ENCODE measurements at regions not wholly inside any gene's neighbourhood (a gene's known extent, or its start where the extent isn't known, plus 50 kb on each side); places are given as distances from the start of the nearest gene placed in this dataset.

DNA sequence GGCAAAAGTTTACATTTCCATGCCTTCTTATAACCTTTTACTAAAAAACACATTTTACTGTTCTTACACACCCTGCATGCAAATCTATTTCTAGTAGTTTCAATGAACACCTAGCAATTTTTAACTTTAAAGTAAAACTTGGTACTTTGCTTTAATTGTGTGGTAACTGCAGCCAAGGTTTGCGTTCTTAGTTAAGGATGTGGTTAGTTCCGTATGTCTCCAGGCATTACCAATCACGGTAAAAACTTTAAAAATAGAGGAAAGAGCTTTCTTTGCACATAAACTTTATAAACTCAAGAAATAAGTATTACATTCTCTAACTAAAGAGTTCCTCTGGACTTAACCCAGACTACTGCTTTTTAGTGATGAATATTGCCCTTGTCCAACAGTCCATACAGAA, 795.2 kb downstream of the SLC16A7 start:
- Histone ChIP-seq H3K9ac (ENCODE audit: low read depth, low read length, poor library complexity, severe bottlenecking) (no peak overlapping the region), H4K20me1 (ENCODE audit: insufficient read depth, low read length, poor library complexity, severe bottlenecking) (no peaks in the 10 kb centered on the region), H3K9me3 (ENCODE audit: insufficient read depth, low read depth, low read length) (peaks cover 6% of the 10 kb centered on the region; the same call in 1 of the 2 replicates), H3K9me2 (replicated peaks; ENCODE audit: low read depth, low read length) (no peaks in the 10 kb centered on the region), H3K27me3 (ENCODE audit: insufficient read depth, low read length, poor library complexity, severe bottlenecking) (no peaks in the 10 kb centered on the region), H3K4me3 (ENCODE audit: low read length, poor library complexity, severe bottlenecking) (no peak overlapping the region), H3K36me3 (ENCODE audit: insufficient read depth, low read length) (no peaks in the 10 kb centered on the region), H2AFZ (ENCODE audit: low read length) (no peak overlapping the region), H3K79me2 (ENCODE audit: insufficient read depth, low read length) (no peaks in the 10 kb centered on the region), H3F3A (ENCODE audit: low read depth) (no peaks in the 10 kb centered on the region), H3K4me1 (ENCODE audit: insufficient read depth, low read length, poor library complexity, severe bottlenecking) (no peaks in the 10 kb centered on the region), H3K4me2 (ENCODE audit: low read depth, low read length, poor library complexity, severe bottlenecking) (no peak overlapping the region)
- TF ChIP-seq EZH2phosphoT487 (IDR thresholded peaks at IDR 0.05; ENCODE audit: borderline replicate concordance) = no peak
- TF ChIP-seq, protein P1, sequence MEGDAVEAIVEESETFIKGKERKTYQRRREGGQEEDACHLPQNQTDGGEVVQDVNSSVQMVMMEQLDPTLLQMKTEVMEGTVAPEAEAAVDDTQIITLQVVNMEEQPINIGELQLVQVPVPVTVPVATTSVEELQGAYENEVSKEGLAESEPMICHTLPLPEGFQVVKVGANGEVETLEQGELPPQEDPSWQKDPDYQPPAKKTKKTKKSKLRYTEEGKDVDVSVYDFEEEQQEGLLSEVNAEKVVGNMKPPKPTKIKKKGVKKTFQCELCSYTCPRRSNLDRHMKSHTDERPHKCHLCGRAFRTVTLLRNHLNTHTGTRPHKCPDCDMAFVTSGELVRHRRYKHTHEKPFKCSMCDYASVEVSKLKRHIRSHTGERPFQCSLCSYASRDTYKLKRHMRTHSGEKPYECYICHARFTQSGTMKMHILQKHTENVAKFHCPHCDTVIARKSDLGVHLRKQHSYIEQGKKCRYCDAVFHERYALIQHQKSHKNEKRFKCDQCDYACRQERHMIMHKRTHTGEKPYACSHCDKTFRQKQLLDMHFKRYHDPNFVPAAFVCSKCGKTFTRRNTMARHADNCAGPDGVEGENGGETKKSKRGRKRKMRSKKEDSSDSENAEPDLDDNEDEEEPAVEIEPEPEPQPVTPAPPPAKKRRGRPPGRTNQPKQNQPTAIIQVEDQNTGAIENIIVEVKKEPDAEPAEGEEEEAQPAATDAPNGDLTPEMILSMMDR (conservative IDR thresholded peaks at IDR 0.05; ENCODE audit: low read length) = no peak

- no peaks in the 10 kb centered on the region for H3K27me3 ChIP-seq (ENCODE audit: insufficient read depth, low read length, poor library complexity, severe bottlenecking)
- H3K4me1 ChIP-seq (ENCODE audit: insufficient read depth, low read length, poor library complexity, severe bottlenecking) = no peaks in the 10 kb centered on the region
- no peak overlapping the region for H3K9ac ChIP-seq (ENCODE audit: low read depth, low read length, poor library complexity, severe bottlenecking)
- H3K79me2 ChIP-seq (ENCODE audit: insufficient read depth, low read length) = no peaks in the 10 kb centered on the region
- no peaks in the 10 kb centered on the region for H3F3A ChIP-seq (ENCODE audit: low read depth)
- no peaks in the 10 kb centered on the region for H3K9me2 ChIP-seq (replicated peaks; ENCODE audit: low read depth, low read length)
- no peak overlapping the region for H3K4me3 ChIP-seq (ENCODE audit: low read length, poor library complexity, severe bottlenecking)
- H4K20me1 ChIP-seq (ENCODE audit: insufficient read depth, low read length, poor library complexity, severe bottlenecking) = no peaks in the 10 kb centered on the region
- no peaks in the 10 kb centered on the region for H3K36me3 ChIP-seq (ENCODE audit: insufficient read depth, low read length)
- peaks cover 6% of the 10 kb centered on the region; the same call in 1 of the 2 replicates for H3K9me3 ChIP-seq (ENCODE audit: insufficient read depth, low read depth, low read length)
- H3K4me2 ChIP-seq (ENCODE audit: low read depth, low read length, poor library complexity, severe bottlenecking) = no peak overlapping the region
- TF ChIP-seq EZH2phosphoT487 (IDR thresholded peaks at IDR 0.05; ENCODE audit: borderline replicate concordance) = no peak
- no peak overlapping the region for H2AFZ ChIP-seq (ENCODE audit: low read length)
Observed at GRCh38 chr12:60391791-60392190, 796.0 kb downstream of the SLC16A7 start.

GRCh38 chr12:60393093-60393492, 797.3 kb downstream of the SLC16A7 start:
- no peaks in the 10 kb centered on the region for H3K9me2 ChIP-seq (replicated peaks; ENCODE audit: low read depth, low read length)
- H3K4me1 ChIP-seq (ENCODE audit: insufficient read depth, low read length, poor library complexity, severe bottlenecking) = no peaks in the 10 kb centered on the region
- H3F3A ChIP-seq (ENCODE audit: low read depth) = no peaks in the 10 kb centered on the region
- H3K4me3 ChIP-seq (ENCODE audit: low read length, poor library complexity, severe bottlenecking) = no peak overlapping the region
- no peaks in the 10 kb centered on the region for H3K27me3 ChIP-seq (ENCODE audit: insufficient read depth, low read length, poor library complexity, severe bottlenecking)
- no peaks in the 10 kb centered on the region for H4K20me1 ChIP-seq (ENCODE audit: insufficient read depth, low read length, poor library complexity, severe bottlenecking)
- peaks cover 6% of the 10 kb centered on the region; the same call in 1 of the 2 replicates for H3K9me3 ChIP-seq (ENCODE audit: insufficient read depth, low read depth, low read length)
- no peaks in the 10 kb centered on the region for H3K79me2 ChIP-seq (ENCODE audit: insufficient read depth, low read length)
- no peak overlapping the region for H2AFZ ChIP-seq (ENCODE audit: low read length)
- no peaks in the 10 kb centered on the region for H3K36me3 ChIP-seq (ENCODE audit: insufficient read depth, low read length)
- no peak for TF ChIP-seq EZH2phosphoT487 (IDR thresholded peaks at IDR 0.05; ENCODE audit: borderline replicate concordance)
- TF ChIP-seq, protein P1 (conservative IDR thresholded peaks at IDR 0.05; ENCODE audit: low read length) = no peak
- H3K4me2 ChIP-seq (ENCODE audit: low read depth, low read length, poor library complexity, severe bottlenecking) = no peak overlapping the region
- no peak overlapping the region for H3K9ac ChIP-seq (ENCODE audit: low read depth, low read length, poor library complexity, severe bottlenecking)

- Histone ChIP-seq H3K4me1 (ENCODE audit: insufficient read depth, low read length, poor library complexity, severe bottlenecking) (no peaks in the 10 kb centered on the region), H3F3A (ENCODE audit: low read depth) (no peaks in the 10 kb centered on the region), H3K9me2 (replicated peaks; ENCODE audit: low read depth, low read length) (no peaks in the 10 kb centered on the region), H3K4me3 (ENCODE audit: low read length, poor library complexity, severe bottlenecking) (no peak overlapping the region), H3K36me3 (ENCODE audit: insufficient read depth, low read length) (no peaks in the 10 kb centered on the region), H3K79me2 (ENCODE audit: insufficient read depth, low read length) (no peaks in the 10 kb centered on the region), H4K20me1 (ENCODE audit: insufficient read depth, low read length, poor library complexity, severe bottlenecking) (no peaks in the 10 kb centered on the region), H2AFZ (ENCODE audit: low read length) (no peak overlapping the region), H3K9me3 (ENCODE audit: insufficient read depth, low read depth, low read length) (peaks cover 6% of the 10 kb centered on the region; the same call in 1 of the 2 replicates), H3K9ac (ENCODE audit: low read depth, low read length, poor library complexity, severe bottlenecking) (no peak overlapping the region), H3K27me3 (ENCODE audit: insufficient read depth, low read length, poor library complexity, severe bottlenecking) (no peaks in the 10 kb centered on the region), H3K4me2 (ENCODE audit: low read depth, low read length, poor library complexity, severe bottlenecking) (peak overlapping the region; percentile 9)
- TF ChIP-seq, protein P1 (conservative IDR thresholded peaks at IDR 0.05; ENCODE audit: low read length) = no peak
- TF ChIP-seq EZH2phosphoT487 (IDR thresholded peaks at IDR 0.05; ENCODE audit: borderline replicate concordance) = no peak
Observed at GRCh38 chr12:60394665-60395064, 798.8 kb downstream of the SLC16A7 start.

All from Loucy (cell line).